Stimulated activated CD4-positive, alpha-beta T cell treated with anti-CD3 and anti-CD28 coated beads, Interleukin-12 subunit alpha, Interleukin-12 subunit beta, amount 100 ng/mL, for 4 hours (primary cell): ENCODE measurements at regions not wholly inside any gene's neighbourhood (a gene's known extent, or its start where the extent isn't known, plus 50 kb on each side); places are given as distances from the start of the nearest gene placed in this dataset.
A peak's percentile ranks its signal among the peaks of the same experiment; 100 is the strongest.

Experiments
- DNase-seq: peaks from one replicate; pipeline ENCODE4 v3.0.0-alpha.2; 2020

- no peak for DNase-seq
Measured at GRCh38 chr6:41429506-41430504, 94.4 kb downstream of the NCR2 start.

- DNase-seq: no peak
Measured at GRCh38 chr6:41430875-41431274, 95.5 kb downstream of the NCR2 start.

- no peak for DNase-seq
Measured at GRCh38 chr6:41432280-41432679, 96.9 kb downstream of the NCR2 start.

- no peak for DNase-seq
Measured at GRCh38 chr6:41434803-41435481, 99.5 kb downstream of the NCR2 start.

GRCh38 chr6:41437604-41438003 is 102.2 kb downstream of the NCR2 start:
- DNase-seq: no peak

- DNase-seq: no peak
Measured at GRCh38 chr6:41438746-41439145, 103.3 kb downstream of the NCR2 start.

GRCh38 chr6:41439524-41440418 is 104.4 kb downstream of the NCR2 start:
- no peak for DNase-seq

GRCh38 chr6:41440958-41441357 is 105.2 kb upstream of the FOXP4 start:
- DNase-seq: no peak

GRCh38 chr6:41441598-41442351 is 104.4 kb upstream of the FOXP4 start:
- no peak for DNase-seq

- DNase-seq: no peak
Measured at GRCh38 chr6:41442352-41442672, 103.9 kb upstream of the FOXP4 start.

GRCh38 chr6:41442800-41443501 is 103.2 kb upstream of the FOXP4 start:
- peak; percentile 17 for DNase-seq

- no peak for DNase-seq
Measured at GRCh38 chr6:41443616-41444525, 102.3 kb upstream of the FOXP4 start.

- DNase-seq: no peak
Measured at GRCh38 chr6:41445261-41445660, 100.9 kb upstream of the FOXP4 start.

- no peak for DNase-seq
Measured at GRCh38 chr6:41446132-41446531, 100.0 kb upstream of the FOXP4 start.

GRCh38 chr6:41446907-41447545 is 99.2 kb upstream of the FOXP4 start:
- DNase-seq: no peak

- DNase-seq: no peak
Measured at GRCh38 chr6:41448256-41448655, 97.9 kb upstream of the FOXP4 start.

GRCh38 chr6:41449399-41450245 is 96.6 kb upstream of the FOXP4 start:
- DNase-seq: no peak

- DNase-seq: no peak
Measured at GRCh38 chr6:41450581-41450980, 95.6 kb upstream of the FOXP4 start.

- no peak for DNase-seq
Measured at GRCh38 chr6:41451039-41451438, 95.1 kb upstream of the FOXP4 start.
